Right renal cortex interstitium (tissue), 3 donors: ENCODE measurements at regions not wholly inside any gene's neighbourhood (a gene's known extent, or its start where the extent isn't known, plus 50 kb on each side); places are given as distances from the start of the nearest gene placed in this dataset.
"Not testable (repeated sequence)": the region's sequence is repeated elsewhere in the genome, so short reads cannot be mapped to it uniquely, and the experiment has no call there.

Experiments used
- DNase-seq, 3 donors: peaks; one replicate each; pipeline ENCODE4 v3.0.0-alpha.2; 2013; ENCODE audit warnings: low read depth in 3 of 3, low spot score in 2 of 3

DNA sequence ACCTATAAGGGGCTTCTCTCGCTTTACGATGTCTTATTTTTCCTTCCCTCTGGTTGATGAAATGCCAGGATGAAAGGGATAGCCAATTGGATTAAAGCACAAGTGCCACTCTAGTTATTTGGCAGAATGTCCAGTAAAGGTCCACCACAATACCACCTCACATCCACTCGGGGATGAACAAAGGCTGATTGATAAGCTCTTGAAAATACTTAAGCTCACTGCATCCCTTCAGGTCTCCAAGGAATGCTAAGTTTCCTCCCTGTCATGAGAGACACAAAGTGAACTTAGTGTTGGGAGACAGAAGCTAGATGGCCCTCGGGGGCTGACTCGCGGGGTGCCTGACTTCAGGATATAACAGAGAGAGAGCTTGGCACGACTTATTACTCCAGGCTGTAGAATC, 185.9 kb upstream of the ZNF644 start:
- not testable (repeated sequence) for DNase-seq

GRCh38 chr1:91204150-91204549, 182.3 kb upstream of the ZNF644 start:
- DNase-seq, result not testable (repeated sequence)

DNA sequence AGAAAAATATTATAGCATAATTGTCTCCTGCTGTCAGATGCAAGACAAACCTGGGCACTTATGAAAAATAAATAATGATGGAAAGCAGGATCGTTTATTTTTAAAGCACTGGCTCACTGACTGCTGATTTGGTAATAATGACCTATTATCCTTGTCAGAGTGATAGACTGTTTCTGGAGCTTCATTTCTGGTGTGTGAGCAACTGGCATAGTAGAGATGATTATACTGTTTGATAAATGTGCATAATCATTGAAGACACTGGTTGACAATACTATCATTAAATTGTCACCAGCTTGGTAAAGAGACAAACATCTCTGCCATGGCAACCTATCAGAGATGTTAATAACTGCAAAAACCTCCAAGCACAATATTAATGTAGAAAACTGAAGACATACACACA, 179.9 kb upstream of the ZNF644 start:
- no peak for DNase-seq

GRCh38 chr1:91201176-91201575, 179.3 kb upstream of the ZNF644 start:
- DNase-seq, result no peak

DNA sequence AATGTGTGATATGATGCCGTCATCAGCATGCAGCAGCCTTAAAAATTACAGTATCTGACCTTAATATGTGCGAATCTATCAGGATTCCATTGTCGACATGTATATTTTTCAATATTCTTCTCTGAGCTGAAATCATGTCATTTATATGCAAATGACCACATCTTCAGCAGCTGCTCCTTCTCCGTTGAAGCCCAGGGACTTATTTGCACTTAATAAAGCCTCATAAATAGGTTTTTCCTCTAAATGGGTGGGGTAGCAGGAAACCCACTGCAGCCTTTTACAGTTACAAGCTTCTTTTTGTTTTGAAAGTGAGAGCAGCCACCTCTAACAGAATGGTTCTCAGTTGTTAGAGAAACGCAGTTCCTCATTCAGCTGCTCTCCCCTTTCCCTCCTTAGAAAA, 178.8 kb upstream of the ZNF644 start:
- no peak for DNase-seq

DNA sequence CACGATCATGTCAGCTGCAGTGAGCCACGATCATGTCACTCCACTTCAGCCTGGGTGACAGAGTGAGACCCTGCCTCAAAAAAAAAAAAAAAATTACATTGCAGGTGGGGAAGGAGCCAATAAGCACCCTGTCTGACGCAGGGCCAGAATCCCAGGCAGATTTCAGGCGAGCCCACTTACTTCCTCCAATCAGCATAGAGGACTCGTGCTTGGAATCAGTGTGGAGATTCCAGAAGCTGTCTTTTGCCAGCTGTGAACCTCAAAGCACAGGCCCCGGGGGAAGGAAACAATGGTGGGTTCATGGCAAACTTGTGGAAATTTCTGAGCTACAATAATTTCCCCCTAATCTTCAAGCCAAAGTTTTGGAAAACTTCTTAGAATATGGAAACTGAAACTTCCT, 178.2 kb upstream of the ZNF644 start:
- DNase-seq, result no peak

GRCh38 chr1:91190996-91191395, 169.2 kb upstream of the ZNF644 start:
- DNase-seq, result no peak

DNA sequence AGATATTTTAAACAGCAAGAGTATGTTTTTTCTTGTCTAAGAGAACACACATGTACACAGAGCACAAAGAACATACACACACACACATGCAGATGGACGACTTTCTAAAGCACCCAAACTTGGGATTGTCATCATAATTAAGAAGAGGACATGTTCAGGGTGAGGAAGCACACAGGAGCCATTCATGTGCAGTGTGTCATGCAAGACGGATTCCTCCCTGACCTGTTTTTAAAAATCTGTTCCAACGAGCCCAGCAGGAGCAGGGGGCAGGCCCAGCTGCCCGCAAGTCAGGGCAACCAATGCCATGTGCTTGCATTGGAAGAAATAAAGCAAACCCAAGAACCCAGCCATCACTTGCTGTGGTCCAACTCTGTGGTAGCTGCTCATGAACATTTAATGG, 167.3 kb upstream of the ZNF644 start:
- no peak for DNase-seq

DNA sequence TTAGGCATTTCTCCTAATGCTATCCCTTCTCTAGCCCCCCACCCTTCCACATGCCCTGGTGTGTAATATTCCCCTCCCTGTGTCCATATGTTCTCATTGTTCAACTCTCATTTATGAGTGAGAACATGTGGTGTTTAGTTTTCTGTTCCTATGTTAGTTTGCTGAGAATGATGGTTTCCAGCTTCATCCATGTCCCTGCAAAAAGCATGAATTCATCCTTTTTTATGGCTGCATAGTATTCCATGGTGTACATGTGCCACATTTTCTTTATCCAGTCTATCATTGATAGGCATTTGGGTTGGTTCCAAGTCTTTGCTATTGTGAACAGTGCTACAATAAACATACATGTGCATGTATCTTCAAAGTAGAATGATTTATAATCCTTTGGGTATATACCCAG, 161.0 kb upstream of the ZNF644 start:
- not testable (repeated sequence) for DNase-seq

- no peak for DNase-seq
Observed at GRCh38 chr1:91176250-91176649, 154.4 kb upstream of the ZNF644 start.

DNA sequence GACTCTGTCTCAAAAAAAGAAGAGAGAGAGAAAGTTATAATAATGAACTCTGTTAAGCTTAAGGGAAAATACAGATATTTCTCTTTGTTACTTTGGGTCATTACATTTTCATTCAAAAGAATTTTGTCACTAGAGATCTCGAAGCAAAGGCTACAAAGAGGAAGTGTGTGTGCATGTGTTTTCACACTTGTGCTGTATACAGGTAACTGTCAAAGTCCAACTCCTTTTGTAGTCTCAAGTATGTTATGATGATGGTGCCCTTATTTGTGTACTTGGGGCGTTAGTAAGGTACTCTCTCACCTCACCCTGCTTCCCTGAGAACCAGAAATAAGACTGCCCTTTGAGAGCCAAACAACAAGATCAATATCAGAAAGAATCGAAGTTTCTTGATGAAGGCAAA, 152.9 kb upstream of the ZNF644 start:
- no peak for DNase-seq

- DNase-seq, result no peak
Observed at GRCh38 chr1:91173346-91173890, 151.6 kb upstream of the ZNF644 start.

DNA sequence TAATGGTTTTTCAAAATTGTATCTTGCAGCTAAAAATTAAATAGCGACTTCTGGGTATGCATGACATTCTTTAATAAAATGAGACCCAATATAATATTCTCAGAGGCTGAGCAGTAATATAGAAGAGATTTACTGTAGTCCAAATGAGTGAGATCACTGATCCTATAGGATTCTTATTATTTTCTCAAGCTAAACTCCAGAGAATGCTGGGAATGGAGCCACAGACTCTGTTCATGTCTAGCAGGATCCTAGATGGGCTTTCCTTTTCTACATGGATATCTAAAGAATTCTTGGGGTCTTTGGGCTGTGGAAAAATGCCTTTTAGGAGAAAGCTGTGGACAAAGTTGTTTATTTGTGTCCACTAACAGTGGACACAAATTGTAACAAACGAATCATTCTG, 150.7 kb upstream of the ZNF644 start:
- no peak for DNase-seq

GRCh38 chr1:91171898-91172297, 150.1 kb upstream of the ZNF644 start:
- peak in 2 of 3 donors; percentile 64 to 67 for DNase-seq

DNA sequence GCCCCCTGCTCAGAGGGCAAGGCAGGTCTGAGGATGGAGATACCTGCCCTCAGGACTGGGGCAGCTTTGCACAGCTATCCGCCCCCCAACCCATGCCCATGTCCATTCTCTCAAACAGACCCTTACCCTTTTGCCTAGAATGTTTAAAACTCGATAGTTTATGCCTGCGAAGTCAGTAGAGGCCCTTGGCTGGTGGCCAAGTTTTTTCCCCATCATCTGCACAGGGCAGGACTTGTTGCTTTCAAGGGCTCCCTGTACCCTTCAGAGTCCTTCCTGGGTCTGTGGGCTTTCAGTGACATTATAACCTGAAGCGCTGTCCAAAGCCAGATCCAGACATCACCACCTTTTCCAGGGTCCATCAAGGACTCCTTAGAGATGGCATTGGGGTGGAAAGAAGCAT, 148.7 kb upstream of the ZNF644 start:
- DNase-seq, result no peak

DNA sequence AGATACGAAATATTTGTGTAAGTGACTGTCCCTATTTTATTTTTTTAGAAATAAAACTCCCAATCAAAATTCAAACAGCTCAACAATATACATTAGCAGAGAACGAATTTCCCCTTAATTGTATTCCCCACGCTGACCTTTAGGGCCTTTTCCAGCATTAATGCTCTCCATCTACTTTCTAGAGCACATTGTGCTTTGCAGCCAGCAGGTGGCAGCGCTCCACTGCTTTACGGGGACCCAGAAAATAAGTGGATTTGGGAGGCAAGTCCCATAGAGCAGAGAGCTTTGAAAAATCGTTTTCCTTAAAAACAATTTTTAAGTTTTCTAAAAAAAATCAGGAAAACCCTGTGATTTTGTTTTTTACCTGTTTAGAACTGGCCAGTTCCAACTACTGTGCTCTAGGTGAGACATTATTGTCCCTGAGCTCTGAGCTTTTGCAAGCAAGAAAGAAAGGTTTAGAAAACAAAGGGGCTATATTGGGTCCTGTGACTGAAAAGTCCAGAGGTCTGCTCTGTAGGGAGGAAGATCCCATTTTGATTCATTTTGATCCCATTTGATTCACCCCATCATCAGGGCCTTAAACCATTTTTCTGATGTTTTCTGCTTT, 144.4 kb upstream of the ZNF644 start:
- DNase-seq, result peak in 1 of 3 donors; percentile 43

GRCh38 chr1:91165033-91165654, 143.3 kb upstream of the ZNF644 start:
- DNase-seq, result peak in 1 of 3 donors; percentile 44

DNA sequence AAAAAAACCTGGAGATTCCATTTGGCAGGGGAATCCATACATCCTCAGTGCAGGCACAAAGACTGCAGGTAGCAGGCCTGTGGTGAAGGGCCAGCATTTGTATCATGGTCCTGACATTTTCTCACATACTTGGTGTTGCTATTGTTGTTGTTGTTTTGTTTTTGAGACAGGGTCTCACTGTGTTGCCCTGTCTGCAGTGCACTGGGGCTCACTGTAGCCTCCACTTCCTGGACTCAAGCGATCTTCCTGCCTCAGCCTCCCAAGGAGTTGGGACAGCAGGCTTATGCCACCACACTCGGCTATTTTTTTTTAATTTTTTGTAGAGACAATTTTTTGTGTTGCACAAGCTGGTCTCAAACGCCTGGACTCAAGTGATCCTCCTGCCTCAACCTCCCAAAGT, 140.8 kb upstream of the ZNF644 start:
- no peak for DNase-seq

GRCh38 chr1:91161749-91162148, 139.9 kb upstream of the ZNF644 start:
- no peak for DNase-seq

- no peak for DNase-seq
Observed at GRCh38 chr1:91161166-91161565, 139.3 kb upstream of the ZNF644 start.

GRCh38 chr1:91160363-91161075, 138.7 kb upstream of the ZNF644 start:
- no peak for DNase-seq

DNA sequence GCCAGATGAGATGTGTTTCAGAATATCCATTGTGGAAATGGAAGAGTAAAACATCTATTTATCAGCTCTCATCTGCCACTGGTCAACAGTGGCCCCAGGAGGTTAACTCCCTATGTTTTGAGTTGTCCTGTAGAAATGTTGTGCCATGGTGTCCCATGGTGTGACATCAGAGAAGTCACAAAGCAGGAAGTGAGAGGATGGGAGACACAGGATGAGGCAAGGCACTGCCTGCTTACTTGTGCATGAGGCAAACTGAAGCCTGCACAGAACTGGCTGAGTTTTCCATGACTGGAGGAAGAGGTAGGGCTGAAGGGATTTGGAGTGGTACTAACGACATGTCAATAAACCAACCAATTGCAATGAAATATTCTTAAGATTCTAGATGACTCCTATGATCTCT, 131.5 kb upstream of the ZNF644 start:
- DNase-seq, result no peak
